Kidney (tissue), 13 donors: ENCODE measurements at regions not wholly inside any gene's neighbourhood (a gene's known extent, or its start where the extent isn't known, plus 50 kb on each side); places are given as distances from the start of the nearest gene placed in this dataset.

Experiments
- DNase-seq, 5 donors: peaks; one replicate each; pipeline ENCODE4 v3.0.0-alpha.2; 2013 to 2020
- FAIRE-seq: peaks from 2 replicates; lab custom pipeline; 2012; peaks lifted over from hg19 to GRCh38; lab: Jason Lieb, UNC
- H3K27ac ChIP-seq, 2 donors: one replicate each; pipeline ENCODE4 v1.7.0; 2013; ENCODE audit warnings: low read depth in 2 of 2, low read length in 2 of 2, inconsistent platforms in 1 of 2
- H3K27me3 ChIP-seq: one replicate; pipeline ENCODE4 v1.7.1; 2013; ENCODE audit warnings: low read length, inconsistent platforms; ENCODE audit not compliant: control insufficient read depth, insufficient read depth
- H3K36me3 ChIP-seq, 3 donors: one replicate each; pipeline versions ENCODE4 v1.7.0 to v1.7.1; 2013; ENCODE audit warnings: low read length in 3 of 3, control low read depth in 1 of 3, inconsistent platforms in 1 of 3; ENCODE audit not compliant: insufficient read depth in 3 of 3, control insufficient read depth in 2 of 3
- H3K4me1 ChIP-seq, 3 donors: one replicate each; pipeline versions ENCODE4 v1.7.0 to v1.7.1; 2013; ENCODE audit warnings: low read length in 3 of 3, inconsistent platforms in 1 of 3, low read depth in 1 of 3; ENCODE audit not compliant: control insufficient read depth in 2 of 3, insufficient read depth in 2 of 3
- H3K4me3 ChIP-seq, 3 donors: one replicate each; pipeline versions ENCODE4 v1.7.0 to v1.8.1; 2013; ENCODE audit warnings: low read length in 3 of 3, control low read depth in 1 of 3, inconsistent platforms in 1 of 3
- H3K9ac ChIP-seq, 3 donors: one replicate each; pipeline versions ENCODE4 v1.7.0 to v1.7.1; 2013; ENCODE audit warnings: low read length in 3 of 3, control low read depth in 1 of 3, inconsistent platforms in 1 of 3
- H3K9me3 ChIP-seq, 3 donors: one replicate each; pipeline versions ENCODE4 v1.7.0 to v1.7.1; 2013; ENCODE audit warnings: low read length in 3 of 3, control low read depth in 1 of 3, inconsistent platforms in 1 of 3; ENCODE audit not compliant: control insufficient read depth in 2 of 3, insufficient read depth in 1 of 3
- CTCF ChIP-seq: IDR thresholded peaks from 3 replicates; pipeline ENCODE4 v1.5.1; 2012; ENCODE audit warnings: mild to moderate bottlenecking, moderate library complexity, borderline replicate concordance; ENCODE audit not compliant: insufficient read depth; ENCODE audit errors: extremely low read depth
- intact Hi-C: fragments of 100-400 bp; cut with DNase I; formaldehyde crosslinking; loops from one replicate; pipeline ENCODE4 v1.11.1; 2022
- donor health status: control.
- donor health status: control.
- donor health status: control.
- donor health status: control.
- donor health status: control.
- donor health status: DM: yes; HTN: yes; CAD: no.
- donor health status: Normal renal cell carcinoma (clear cell type).

- no peaks in the 10 kb centered on the region for H3K4me1 ChIP-seq
- no peak for DNase-seq
- TF ChIP-seq CTCF = no peak
- H3K27me3 ChIP-seq = no peaks in the 10 kb centered on the region
- FAIRE-seq = no peak
- intact Hi-C loops = no loop called here
- H3K9me3 ChIP-seq = peaks cover 0 to 2% (median 0%) of the 10 kb centered on the region in 3 donors
- no peak overlapping the region for H3K4me3 ChIP-seq
- H3K9ac ChIP-seq = no peak overlapping the region
- H3K36me3 ChIP-seq = no peaks in the 10 kb centered on the region
- no peak overlapping the region for H3K27ac ChIP-seq
Observed at GRCh38 chr3:106830334-106830733, 546.9 kb upstream of the CCDC54 start.

GRCh38 chr3:106836906-106837305, 540.3 kb upstream of the CCDC54 start:
- H3K27me3 ChIP-seq = no peaks in the 10 kb centered on the region
- H3K36me3 ChIP-seq = no peaks in the 10 kb centered on the region
- intact Hi-C loops = no loop called here
- H3K4me3 ChIP-seq = no peak overlapping the region
- no peak for FAIRE-seq
- H3K4me1 ChIP-seq = no peaks in the 10 kb centered on the region
- H3K9me3 ChIP-seq = peaks cover 0 to 2% (median 0%) of the 10 kb centered on the region in 3 donors
- no peak overlapping the region for H3K27ac ChIP-seq
- TF ChIP-seq CTCF = no peak
- no peak overlapping the region for H3K9ac ChIP-seq
- no peak for DNase-seq

GRCh38 chr3:106837616-106838015, 539.6 kb upstream of the CCDC54 start:
- H3K4me1 ChIP-seq = no peaks in the 10 kb centered on the region
- no peak overlapping the region for H3K4me3 ChIP-seq
- no peaks in the 10 kb centered on the region for H3K9me3 ChIP-seq
- no peaks in the 10 kb centered on the region for H3K36me3 ChIP-seq
- no peaks in the 10 kb centered on the region for H3K27me3 ChIP-seq
- TF ChIP-seq CTCF = no peak
- no peak overlapping the region for H3K9ac ChIP-seq
- FAIRE-seq (no peak), DNase-seq (no peak)
- no peak overlapping the region for H3K27ac ChIP-seq
- intact Hi-C loops = no loop called here
